Thymus (tissue), 11 donors: ENCODE measurements at regions not wholly inside any gene's neighbourhood (a gene's known extent, or its start where the extent isn't known, plus 50 kb on each side); places are given as distances from the start of the nearest gene placed in this dataset.
"Not testable (repeated sequence)": the region's sequence is repeated elsewhere in the genome, so short reads cannot be mapped to it uniquely, and the experiment has no call there.

ENCODE experiments used
- DNase-seq, 9 donors: peaks; one replicate each; pipeline ENCODE4 v3.0.0-alpha.2; 2013; ENCODE audit warnings: low spot score in 9 of 9, low read depth in 6 of 9, missing footprints in 1 of 9
- H3K27ac ChIP-seq, 2 donors: one replicate each; pipeline ENCODE4 v1.5.1; 2013; ENCODE audit warnings: control low read depth in 1 of 2, low read depth in 1 of 2, low read length in 1 of 2, mild to moderate bottlenecking in 1 of 2, moderate library complexity in 1 of 2
- H3K27me3 ChIP-seq, 2 donors: one replicate each; pipeline ENCODE4 v1.5.1; 2013; ENCODE audit warnings: low read length in 1 of 2; ENCODE audit not compliant: control insufficient read depth in 2 of 2, insufficient read depth in 1 of 2
- H3K36me3 ChIP-seq, 2 donors: one replicate each; pipeline ENCODE4 v1.5.1; 2013; ENCODE audit warnings: low read length in 1 of 2, mild to moderate bottlenecking in 1 of 2, moderate library complexity in 1 of 2; ENCODE audit not compliant: control insufficient read depth in 2 of 2, insufficient read depth in 2 of 2
- H3K4me1 ChIP-seq, 2 donors: one replicate each; pipeline ENCODE4 v1.5.1; 2013; ENCODE audit warnings: low read length in 2 of 2; ENCODE audit not compliant: control insufficient read depth in 2 of 2, insufficient read depth in 2 of 2
- H3K4me3 ChIP-seq, 2 donors: one replicate each; pipeline ENCODE4 v1.5.1; 2013; ENCODE audit warnings: low read length in 2 of 2, control low read depth in 1 of 2, mild to moderate bottlenecking in 1 of 2
- H3K9me3 ChIP-seq, 2 donors: one replicate each; pipeline ENCODE4 v1.5.1; 2013; ENCODE audit warnings: low read length in 1 of 2, mild to moderate bottlenecking in 1 of 2; ENCODE audit not compliant: control insufficient read depth in 2 of 2, insufficient read depth in 1 of 2
- WGBS: extraction: QIAGEN DNeasy Blood & Tissue Kit; methylation state at CpG from one replicate; pipeline ENCODE4 v1.1.7; 2013; 5-methylcytosine and 5-hydroxymethylcytosine counted together
- donor health status: healthy.

GRCh38 chr6:126891158-126891557, 227.3 kb upstream of the RSPO3 start:
- Histone ChIP-seq H3K4me1 (no peaks in the 10 kb centered on the region), H3K27me3 (no peaks in the 10 kb centered on the region), H3K9me3 (no peaks in the 10 kb centered on the region), H3K27ac (no peak overlapping the region), H3K4me3 (no peak overlapping the region), H3K36me3 (no peaks in the 10 kb centered on the region)
- 85% methylated on average over 1 of the region's 1 CpG for WGBS
- DNase-seq = no peak

GRCh38 chr6:126892869-126893268, 225.6 kb upstream of the RSPO3 start:
- DNase-seq, H3K27ac ChIP-seq, H3K4me3 ChIP-seq, H3K36me3 ChIP-seq, H3K4me1 ChIP-seq, H3K27me3 ChIP-seq, H3K9me3 ChIP-seq: not testable (repeated sequence)
- 68% methylated on average over 5 of the region's 5 CpGs for WGBS

DNA sequence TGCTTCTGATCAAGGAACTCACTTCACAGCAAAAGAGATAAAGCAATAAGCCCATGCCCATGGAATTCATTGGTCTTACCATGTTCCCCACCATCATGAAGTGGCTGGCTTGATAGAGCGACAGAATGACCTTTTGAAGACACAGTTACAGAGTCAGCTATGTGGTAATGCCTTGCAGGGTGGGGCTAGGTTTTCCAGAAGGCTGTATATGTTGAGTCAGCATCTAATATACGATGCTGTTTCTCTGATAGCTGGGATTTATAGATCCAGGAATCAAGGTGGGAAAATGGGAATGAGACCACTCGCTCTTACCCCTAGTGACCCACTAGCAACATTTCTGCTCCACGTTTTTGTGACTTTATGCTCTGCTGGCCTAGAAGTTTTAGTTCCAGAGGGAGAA, 220.7 kb upstream of the RSPO3 start:
- no peaks in the 10 kb centered on the region for H3K27me3 ChIP-seq
- H3K27ac ChIP-seq = no peak overlapping the region
- 90% methylated on average over 4 of the region's 4 CpGs for WGBS
- no peaks in the 10 kb centered on the region for H3K36me3 ChIP-seq
- no peaks in the 10 kb centered on the region for H3K4me1 ChIP-seq
- H3K4me3 ChIP-seq = no peak overlapping the region
- H3K9me3 ChIP-seq = no peaks in the 10 kb centered on the region
- no peak for DNase-seq

DNA sequence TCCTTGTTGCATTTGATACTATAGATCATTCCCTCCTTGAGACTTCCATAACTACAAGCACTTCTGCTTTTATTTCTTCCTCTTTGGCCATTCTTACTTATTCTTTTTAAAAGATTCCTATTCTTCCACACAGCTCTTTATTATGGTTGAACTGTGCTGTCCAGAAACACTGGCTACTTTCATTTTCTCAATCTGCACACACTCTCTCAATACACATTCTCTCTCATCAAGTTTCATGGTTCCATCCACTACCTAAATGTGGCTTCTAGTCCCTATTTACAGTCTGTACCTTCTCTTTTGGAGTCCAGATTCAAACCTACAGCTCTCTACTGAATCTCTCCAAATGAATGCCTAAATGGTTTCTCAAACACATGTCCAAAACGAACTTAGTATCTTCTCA, 214.3 kb upstream of the RSPO3 start:
- Histone ChIP-seq H3K4me1 (no peaks in the 10 kb centered on the region), H3K4me3 (no peak overlapping the region), H3K9me3 (no peaks in the 10 kb centered on the region), H3K36me3 (no peaks in the 10 kb centered on the region), H3K27ac (no peak overlapping the region), H3K27me3 (no peaks in the 10 kb centered on the region)
- WGBS = 89% methylated on average over 1 of the region's 1 CpG
- no peak for DNase-seq

DNA sequence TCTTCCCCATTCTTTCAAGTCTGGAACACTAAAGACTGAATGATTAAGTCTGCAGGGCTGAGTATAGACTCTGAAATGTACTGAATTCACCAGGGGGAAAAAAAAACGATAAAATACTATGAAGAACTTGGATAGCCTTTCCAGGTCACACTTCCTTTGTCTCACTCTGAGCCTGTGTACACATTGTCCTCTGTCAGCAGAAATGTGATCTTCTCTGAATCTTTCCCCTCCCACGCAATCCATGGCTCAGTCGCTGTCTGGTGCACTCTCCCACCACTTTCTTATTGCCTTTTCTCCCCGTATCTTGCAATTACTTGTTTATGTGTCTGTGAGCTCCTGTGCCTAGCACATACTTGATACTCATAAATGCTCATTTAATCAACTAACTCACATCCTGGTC, 212.6 kb upstream of the RSPO3 start:
- no peaks in the 10 kb centered on the region for H3K36me3 ChIP-seq
- H3K4me3 ChIP-seq = no peak overlapping the region
- 93% methylated on average over 4 of the region's 4 CpGs for WGBS
- no peaks in the 10 kb centered on the region for H3K4me1 ChIP-seq
- H3K27me3 ChIP-seq = no peaks in the 10 kb centered on the region
- DNase-seq = no peak
- no peak overlapping the region for H3K27ac ChIP-seq
- no peaks in the 10 kb centered on the region for H3K9me3 ChIP-seq

DNA sequence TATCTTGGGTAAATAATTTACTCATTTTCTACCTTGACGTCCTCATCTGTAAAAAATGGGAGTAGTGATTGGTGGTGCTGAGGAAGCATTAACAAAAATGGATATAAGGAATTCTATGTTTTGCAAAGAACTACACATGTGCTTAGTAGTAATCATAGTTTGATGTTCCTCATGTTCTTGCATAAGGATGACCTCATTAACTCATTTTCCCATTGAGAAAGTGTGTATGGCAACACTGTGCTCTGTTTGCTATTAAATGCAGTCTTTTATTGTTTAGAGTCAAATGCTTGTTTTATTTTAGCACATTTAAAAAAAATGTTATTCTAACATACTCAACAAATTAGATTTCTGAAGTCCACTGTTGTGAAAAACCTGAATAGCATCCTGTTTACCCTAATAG, 211.2 kb upstream of the RSPO3 start:
- DNase-seq = no peak
- no peak overlapping the region for H3K4me3 ChIP-seq
- 94% methylated on average over 1 of the region's 1 CpG for WGBS
- H3K36me3 ChIP-seq = no peaks in the 10 kb centered on the region
- H3K4me1 ChIP-seq = no peaks in the 10 kb centered on the region
- no peak overlapping the region for H3K27ac ChIP-seq
- no peaks in the 10 kb centered on the region for H3K9me3 ChIP-seq
- H3K27me3 ChIP-seq = no peaks in the 10 kb centered on the region

DNA sequence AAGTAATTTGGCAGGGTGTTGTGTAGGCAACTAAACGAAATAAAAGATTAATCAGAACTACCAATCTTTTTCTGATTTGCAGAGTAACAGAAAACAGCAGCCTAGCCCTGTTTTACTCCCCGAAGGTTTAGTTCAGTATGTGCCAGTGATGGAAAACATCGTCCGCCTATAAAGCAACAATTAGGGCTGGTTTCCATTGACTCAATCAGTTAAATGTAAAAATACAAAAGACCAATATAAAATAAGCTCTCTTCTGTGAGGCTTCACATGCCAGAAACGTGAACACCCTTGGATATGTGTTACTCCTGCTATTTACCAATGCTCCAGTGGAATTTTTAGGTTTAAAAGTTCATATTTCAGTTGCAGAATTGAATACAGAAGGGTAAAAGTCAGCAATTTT, 210.5 kb upstream of the RSPO3 start:
- Histone ChIP-seq H3K4me3 (no peak overlapping the region), H3K36me3 (no peaks in the 10 kb centered on the region), H3K4me1 (no peaks in the 10 kb centered on the region), H3K27me3 (no peaks in the 10 kb centered on the region), H3K27ac (no peak overlapping the region), H3K9me3 (no peaks in the 10 kb centered on the region)
- 84% methylated on average over 5 of the region's 5 CpGs for WGBS
- DNase-seq = no peak

DNA sequence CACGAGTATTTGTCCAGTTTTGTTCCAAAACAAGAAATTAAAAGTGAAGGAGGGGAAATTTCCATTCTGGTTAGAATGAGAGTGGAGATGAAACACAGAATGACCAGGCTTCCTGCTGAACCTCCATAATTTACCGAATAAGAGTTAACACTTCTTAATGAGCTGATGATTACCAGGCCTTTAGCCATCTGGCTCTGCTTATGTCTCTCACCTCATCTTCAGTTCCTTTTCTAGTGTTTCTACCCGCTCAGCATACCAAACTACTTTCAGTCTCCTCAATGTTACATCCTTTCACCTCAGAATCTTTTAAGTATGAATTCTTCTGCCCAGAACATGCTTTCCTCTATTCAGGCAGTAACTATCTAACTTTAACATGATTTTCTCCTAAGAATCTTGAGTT, 209.0 kb upstream of the RSPO3 start:
- H3K9me3 ChIP-seq = no peaks in the 10 kb centered on the region
- H3K4me1 ChIP-seq = no peaks in the 10 kb centered on the region
- DNase-seq = no peak
- H3K27me3 ChIP-seq = no peaks in the 10 kb centered on the region
- no peak overlapping the region for H3K4me3 ChIP-seq
- 78% methylated on average over 3 of the region's 3 CpGs for WGBS
- H3K36me3 ChIP-seq = no peaks in the 10 kb centered on the region
- no peak overlapping the region for H3K27ac ChIP-seq

- 91% methylated on average over 1 of the region's 1 CpG for WGBS
Observed at GRCh38 chr6:126913651-126914050, 204.8 kb upstream of the RSPO3 start.

DNA sequence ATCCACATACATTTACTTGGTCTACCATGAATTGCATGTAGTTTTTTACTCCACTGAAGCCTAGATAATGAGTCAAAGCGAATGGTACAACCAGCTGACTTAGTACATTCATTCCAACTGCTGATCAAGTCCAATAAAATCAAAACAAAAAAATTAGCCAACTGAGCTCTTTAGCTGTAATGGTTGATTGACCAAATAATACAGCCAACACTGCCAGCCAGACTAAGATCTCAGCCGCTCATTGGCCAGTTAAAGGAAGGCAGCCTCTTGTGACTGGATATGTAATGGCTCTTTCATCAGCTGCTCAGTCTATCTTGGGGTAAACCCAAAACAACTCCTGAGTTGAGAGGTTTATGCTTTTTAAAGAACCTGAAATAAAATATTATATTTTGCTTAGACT, 204.3 kb upstream of the RSPO3 start:
- Histone ChIP-seq H3K9me3 (no peaks in the 10 kb centered on the region), H3K36me3 (no peaks in the 10 kb centered on the region), H3K4me1 (no peaks in the 10 kb centered on the region), H3K27me3 (no peaks in the 10 kb centered on the region), H3K4me3 (no peak overlapping the region), H3K27ac (no peak overlapping the region)
- WGBS = 98% methylated on average over 2 of the region's 2 CpGs
- no peak for DNase-seq

More at GRCh38 chr6:126913651-126914050, 204.8 kb upstream of the RSPO3 start:
- no peaks in the 10 kb centered on the region for H3K27me3 ChIP-seq
- no peaks in the 10 kb centered on the region for H3K36me3 ChIP-seq
- no peak overlapping the region for H3K27ac ChIP-seq
- no peak for DNase-seq
- H3K4me3 ChIP-seq = no peak overlapping the region
- H3K9me3 ChIP-seq = no peaks in the 10 kb centered on the region
- H3K4me1 ChIP-seq = no peaks in the 10 kb centered on the region
